ENCODE measurements at regions not wholly inside any gene's neighbourhood (a gene's known extent, or its start where the extent isn't known, plus 50 kb on each side); places are given as distances from the start of the nearest gene placed in this dataset.

- Histone ChIP-seq H3K4me3 (ENCODE audit: low read length, poor library complexity, severe bottlenecking) (no peak overlapping the region), H3K4me1 (ENCODE audit: insufficient read depth, low read length, poor library complexity, severe bottlenecking) (no peaks in the 10 kb centered on the region), H3K36me3 (ENCODE audit: insufficient read depth, low read length) (no peaks in the 10 kb centered on the region), H3K9ac (ENCODE audit: low read depth, low read length, poor library complexity, severe bottlenecking) (no peak overlapping the region), H3K27me3 (ENCODE audit: insufficient read depth, low read length, poor library complexity, severe bottlenecking) (no peaks in the 10 kb centered on the region), H2AFZ (ENCODE audit: low read length) (no peak overlapping the region), H3K9me3 (ENCODE audit: insufficient read depth, low read depth, low read length) (peaks cover 2% of the 10 kb centered on the region; the same call in 1 of the 2 replicates), H3K4me2 (ENCODE audit: low read depth, low read length, poor library complexity, severe bottlenecking) (no peak overlapping the region), H3K79me2 (ENCODE audit: insufficient read depth, low read length) (no peaks in the 10 kb centered on the region), H3F3A (ENCODE audit: low read depth) (no peaks in the 10 kb centered on the region), H4K20me1 (ENCODE audit: insufficient read depth, low read length, poor library complexity, severe bottlenecking) (no peaks in the 10 kb centered on the region), H3K9me2 (replicated peaks; ENCODE audit: low read depth, low read length) (no peaks in the 10 kb centered on the region)
- TF ChIP-seq EZH2phosphoT487 (IDR thresholded peaks at IDR 0.05; ENCODE audit: borderline replicate concordance) (no peak), CTCF (conservative IDR thresholded peaks at IDR 0.05; ENCODE audit: low read length) (no peak)
Measured at GRCh38 chr9:135326141-135326540, 153.4 kb upstream of the PPP1R26 start.

- Histone ChIP-seq H3K4me3 (ENCODE audit: low read length, poor library complexity, severe bottlenecking) (no peak overlapping the region), H3K27me3 (ENCODE audit: insufficient read depth, low read length, poor library complexity, severe bottlenecking) (no peaks in the 10 kb centered on the region), H3K36me3 (ENCODE audit: insufficient read depth, low read length) (no peaks in the 10 kb centered on the region), H4K20me1 (ENCODE audit: insufficient read depth, low read length, poor library complexity, severe bottlenecking) (no peaks in the 10 kb centered on the region), H3K4me1 (ENCODE audit: insufficient read depth, low read length, poor library complexity, severe bottlenecking) (no peaks in the 10 kb centered on the region), H2AFZ (ENCODE audit: low read length) (no peak overlapping the region), H3K9me2 (replicated peaks; ENCODE audit: low read depth, low read length) (no peaks in the 10 kb centered on the region), H3K9me3 (ENCODE audit: insufficient read depth, low read depth, low read length) (peaks cover 2% of the 10 kb centered on the region; the same call in 1 of the 2 replicates), H3K79me2 (ENCODE audit: insufficient read depth, low read length) (no peaks in the 10 kb centered on the region), H3F3A (ENCODE audit: low read depth) (no peaks in the 10 kb centered on the region), H3K4me2 (ENCODE audit: low read depth, low read length, poor library complexity, severe bottlenecking) (no peak overlapping the region), H3K9ac (ENCODE audit: low read depth, low read length, poor library complexity, severe bottlenecking) (no peak overlapping the region)
- TF ChIP-seq EZH2phosphoT487 (IDR thresholded peaks at IDR 0.05; ENCODE audit: borderline replicate concordance) = no peak
- TF ChIP-seq CTCF (conservative IDR thresholded peaks at IDR 0.05; ENCODE audit: low read length) = no peak
Measured at GRCh38 chr9:135326633-135327152, 152.9 kb upstream of the PPP1R26 start.

GRCh38 chr9:135328485-135329417, 150.8 kb upstream of the PPP1R26 start:
- H3K4me1 ChIP-seq (ENCODE audit: insufficient read depth, low read length, poor library complexity, severe bottlenecking) = no peaks in the 10 kb centered on the region
- H3K9me3 ChIP-seq (ENCODE audit: insufficient read depth, low read depth, low read length) = peaks cover 2% of the 10 kb centered on the region; the same call in 1 of the 2 replicates
- H3K9me2 ChIP-seq (replicated peaks; ENCODE audit: low read depth, low read length) = no peaks in the 10 kb centered on the region
- no peak overlapping the region for H3K4me3 ChIP-seq (ENCODE audit: low read length, poor library complexity, severe bottlenecking)
- no peaks in the 10 kb centered on the region for H3K79me2 ChIP-seq (ENCODE audit: insufficient read depth, low read length)
- no peak overlapping the region for H3K4me2 ChIP-seq (ENCODE audit: low read depth, low read length, poor library complexity, severe bottlenecking)
- no peaks in the 10 kb centered on the region for H4K20me1 ChIP-seq (ENCODE audit: insufficient read depth, low read length, poor library complexity, severe bottlenecking)
- no peak overlapping the region for H3K9ac ChIP-seq (ENCODE audit: low read depth, low read length, poor library complexity, severe bottlenecking)
- no peaks in the 10 kb centered on the region for H3K27me3 ChIP-seq (ENCODE audit: insufficient read depth, low read length, poor library complexity, severe bottlenecking)
- TF ChIP-seq CTCF (conservative IDR thresholded peaks at IDR 0.05; ENCODE audit: low read length) (no peak), EZH2phosphoT487 (IDR thresholded peaks at IDR 0.05; ENCODE audit: borderline replicate concordance) (no peak)
- H2AFZ ChIP-seq (ENCODE audit: low read length) = no peak overlapping the region
- H3F3A ChIP-seq (ENCODE audit: low read depth) = no peaks in the 10 kb centered on the region
- no peaks in the 10 kb centered on the region for H3K36me3 ChIP-seq (ENCODE audit: insufficient read depth, low read length)

All from Loucy (cell line).